GM18520 (cell line): ENCODE measurements at regions not wholly inside any gene's neighbourhood (a gene's known extent, or its start where the extent isn't known, plus 50 kb on each side); places are given as distances from the start of the nearest gene placed in this dataset.

Experiments
- ATAC-seq: cut with Tn5 transposase; IDR thresholded peaks from one replicate; pipeline ENCODE4 v1.9.1; 2021; ENCODE audit not compliant: unreplicated experiment

DNA sequence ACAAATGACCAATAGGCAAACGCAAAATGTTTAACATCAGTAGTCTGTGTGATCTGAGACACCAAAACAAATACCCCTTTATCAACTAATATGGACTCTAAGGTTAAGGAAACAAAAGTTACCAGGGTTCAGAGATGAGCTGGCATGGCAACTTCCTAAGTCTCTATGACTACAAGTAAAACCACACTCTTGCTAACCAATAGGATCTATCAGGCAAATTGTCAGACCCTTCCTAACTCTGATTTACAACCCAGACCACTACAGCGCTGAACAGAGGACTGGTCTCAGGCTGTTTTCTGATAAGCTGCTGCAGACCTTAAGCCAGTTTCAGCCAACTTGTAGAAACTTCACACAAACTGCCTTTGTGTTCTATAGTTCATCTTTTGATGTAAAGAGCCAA is 608.0 kb downstream of the TLL1 start:
- ATAC-seq = no peak

DNA sequence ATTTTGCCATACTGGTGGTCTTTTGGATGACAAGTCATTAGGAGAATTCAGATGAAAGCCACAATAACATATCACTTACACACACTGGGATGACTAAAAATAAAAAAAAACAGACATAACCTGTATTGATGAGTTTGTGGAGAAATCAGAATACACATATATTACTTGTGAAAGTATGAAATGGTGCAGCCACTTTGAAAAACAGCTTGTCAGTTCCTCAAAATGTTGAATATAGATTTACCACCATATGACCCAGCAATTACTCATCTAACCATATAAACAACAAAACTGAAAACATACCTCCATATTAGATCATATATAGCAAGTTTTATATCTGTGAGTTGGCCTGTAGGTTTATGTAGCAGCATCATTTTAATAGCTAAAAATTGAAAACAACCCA is 608.7 kb downstream of the TLL1 start:
- no peak for ATAC-seq

DNA sequence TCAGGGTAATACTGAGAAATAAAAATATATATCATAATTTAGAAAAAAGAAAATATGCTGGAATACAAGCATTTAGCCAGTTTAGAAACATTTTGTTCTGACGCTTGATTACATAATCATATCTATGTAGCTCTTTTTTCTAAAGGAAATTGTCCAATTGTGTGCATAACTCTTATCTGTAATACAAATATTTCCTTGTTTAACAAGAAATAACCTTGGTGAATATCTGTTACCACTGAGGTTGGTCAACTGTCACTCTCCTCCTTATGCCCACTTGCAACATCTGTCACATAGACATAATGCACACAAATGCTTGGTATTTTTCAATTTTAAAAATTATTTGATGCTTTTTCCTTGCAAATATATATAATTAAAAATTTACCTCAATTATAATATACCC is 609.7 kb downstream of the TLL1 start:
- no peak for ATAC-seq

DNA sequence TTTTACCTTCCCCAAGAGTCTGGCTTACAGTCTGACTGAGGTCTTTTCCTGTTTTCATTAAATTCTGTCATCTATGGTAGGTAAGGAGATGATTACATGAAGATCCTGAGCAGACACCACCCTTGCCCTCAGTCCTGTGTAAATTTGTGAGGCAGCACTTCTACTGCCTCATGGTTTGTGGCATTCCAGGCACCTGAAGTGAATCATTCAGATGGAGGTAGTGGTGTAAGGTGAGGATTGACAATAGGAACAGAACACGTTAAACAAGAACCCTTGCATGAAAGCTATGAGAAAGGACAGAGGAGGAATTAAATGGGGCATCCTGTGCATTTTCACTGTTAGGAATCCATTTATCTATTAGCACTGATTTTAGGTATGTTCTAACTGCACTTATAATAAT is 618.6 kb downstream of the TLL1 start:
- no peak for ATAC-seq

- ATAC-seq = no peak
Observed at GRCh38 chr4:166493924-166494345, 620.9 kb downstream of the TLL1 start.

- ATAC-seq = no peak
Observed at GRCh38 chr4:166498546-166498945, 625.5 kb downstream of the TLL1 start.

DNA sequence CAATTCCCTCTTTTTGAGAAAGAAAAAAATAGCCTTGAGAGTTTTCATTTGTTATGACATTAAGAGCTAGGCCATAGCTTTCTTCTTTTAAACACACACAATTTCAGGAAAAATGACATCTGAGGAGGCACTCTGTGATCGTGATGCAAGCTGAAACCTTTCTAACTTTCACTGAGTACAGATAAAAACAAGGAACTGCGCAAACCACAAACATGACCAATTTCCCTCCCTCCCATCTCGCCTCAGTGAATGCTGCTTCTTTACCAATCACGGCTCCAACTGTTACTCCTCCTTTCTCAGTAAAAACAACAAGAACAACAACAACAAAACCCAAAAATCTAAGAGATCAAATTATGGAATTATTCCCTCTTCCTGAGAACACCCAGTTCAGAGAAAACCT is 626.8 kb downstream of the TLL1 start:
- ATAC-seq = no peak

- ATAC-seq = no peak
Observed at GRCh38 chr4:166501941-166502382, 628.9 kb downstream of the TLL1 start.

DNA sequence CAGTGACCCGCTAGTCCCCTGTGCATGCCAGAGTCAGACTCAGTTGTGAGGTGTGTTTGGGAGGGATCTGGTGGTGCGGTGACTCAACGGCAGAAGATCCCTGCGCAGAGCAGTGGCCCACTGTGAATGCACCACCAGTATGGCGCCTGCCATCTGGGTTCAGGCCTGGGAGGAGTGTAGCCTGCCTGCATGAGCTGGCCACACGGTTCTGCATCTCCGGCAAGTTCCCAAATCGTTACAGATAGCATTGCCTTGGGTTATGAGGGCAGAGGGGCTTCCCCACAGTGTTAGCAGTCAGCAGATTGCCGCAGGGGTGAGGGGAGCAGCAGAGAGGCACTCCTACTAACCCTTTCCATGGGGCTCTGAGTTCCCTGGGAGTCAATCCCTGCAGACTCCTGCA is 629.6 kb downstream of the TLL1 start:
- no peak for ATAC-seq

- ATAC-seq = no peak
Observed at GRCh38 chr4:166506051-166506450, 633.0 kb downstream of the TLL1 start.

- no peak for ATAC-seq
Observed at GRCh38 chr4:166512267-166512666, 639.2 kb downstream of the TLL1 start.

GRCh38 chr4:166518315-166518714 is 645.3 kb downstream of the TLL1 start:
- ATAC-seq = no peak

DNA sequence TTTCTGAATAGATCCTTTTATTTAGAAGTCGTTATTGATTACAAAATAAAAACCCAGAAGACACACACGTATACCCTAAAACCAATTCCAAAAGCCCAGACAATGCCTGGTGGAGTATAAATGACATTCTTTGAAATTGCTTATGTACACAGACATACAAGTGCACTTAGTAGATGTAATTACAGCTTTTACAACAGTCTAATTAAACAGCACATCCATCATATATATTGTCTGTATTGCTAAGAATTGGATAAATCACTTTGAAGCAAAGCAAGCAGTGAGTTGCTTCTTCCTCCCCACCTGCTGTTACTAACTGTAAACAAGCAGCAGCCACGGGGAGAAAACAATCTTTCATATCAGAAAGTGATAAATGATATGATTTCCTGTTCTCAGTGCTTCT is 645.7 kb downstream of the TLL1 start:
- no peak for ATAC-seq

- no peak for ATAC-seq
Observed at GRCh38 chr4:166519774-166520173, 646.7 kb downstream of the TLL1 start.

DNA sequence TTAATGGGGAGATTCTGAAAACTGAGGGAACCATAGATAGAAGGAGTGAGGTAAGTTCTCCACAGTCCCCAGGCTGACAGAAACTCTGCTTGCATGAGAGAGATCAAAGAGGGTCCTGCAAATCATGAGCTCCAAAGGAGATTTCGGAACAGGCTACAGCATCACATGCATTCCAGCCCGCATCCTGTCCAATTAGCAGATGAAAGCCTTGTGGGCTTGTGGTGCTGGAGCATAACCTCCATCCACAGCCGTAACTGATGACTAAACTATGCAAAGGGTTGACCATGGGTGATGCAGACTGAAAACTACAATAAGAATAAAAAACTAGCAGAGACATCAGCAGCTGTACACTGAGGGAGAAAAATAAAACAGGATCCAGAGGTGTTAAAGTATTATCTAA is 654.5 kb downstream of the TLL1 start:
- ATAC-seq = no peak

DNA sequence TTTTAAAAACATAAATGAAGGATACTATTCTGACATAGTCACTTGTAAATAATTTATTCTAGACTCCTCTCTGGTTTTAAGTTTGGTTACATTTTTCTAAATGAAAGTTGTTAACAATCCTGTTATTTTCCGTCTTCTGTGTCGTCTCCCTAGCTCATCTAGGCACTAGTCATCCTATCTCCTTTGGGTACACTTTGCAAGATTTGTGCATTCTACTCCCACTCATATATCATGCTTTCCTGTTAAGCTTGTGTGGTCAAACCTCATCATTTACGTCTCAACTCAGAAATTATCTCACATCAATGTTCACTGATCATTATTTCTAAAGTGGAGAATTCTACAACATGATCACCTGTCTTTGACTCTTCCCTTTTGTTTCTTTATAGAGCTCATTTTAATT is 658.7 kb downstream of the TLL1 start:
- ATAC-seq = no peak

- no peak for ATAC-seq
Observed at GRCh38 chr4:166535865-166536264, 662.8 kb downstream of the TLL1 start.

GRCh38 chr4:166538491-166539005 is 665.5 kb downstream of the TLL1 start:
- no peak for ATAC-seq

DNA sequence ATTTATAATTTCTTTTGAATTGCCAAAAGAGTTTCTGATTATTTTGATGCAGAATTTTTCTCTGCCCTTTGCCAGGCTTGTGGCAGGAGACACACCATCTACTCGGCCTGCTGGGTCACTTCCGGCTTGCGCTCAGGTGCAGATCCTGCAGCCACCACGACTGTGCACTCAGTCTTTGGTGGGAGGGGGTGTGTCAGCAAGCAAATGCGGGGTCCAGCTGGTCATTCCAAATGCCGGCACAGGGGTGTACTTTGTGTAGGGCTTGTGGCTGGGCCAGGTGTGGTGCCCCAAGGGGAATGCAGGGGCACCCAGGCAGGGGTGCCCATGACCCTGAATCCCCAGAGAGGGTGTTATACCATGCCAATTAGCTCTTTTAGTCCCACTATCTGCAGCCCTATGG is 673.0 kb downstream of the TLL1 start:
- ATAC-seq = no peak

DNA sequence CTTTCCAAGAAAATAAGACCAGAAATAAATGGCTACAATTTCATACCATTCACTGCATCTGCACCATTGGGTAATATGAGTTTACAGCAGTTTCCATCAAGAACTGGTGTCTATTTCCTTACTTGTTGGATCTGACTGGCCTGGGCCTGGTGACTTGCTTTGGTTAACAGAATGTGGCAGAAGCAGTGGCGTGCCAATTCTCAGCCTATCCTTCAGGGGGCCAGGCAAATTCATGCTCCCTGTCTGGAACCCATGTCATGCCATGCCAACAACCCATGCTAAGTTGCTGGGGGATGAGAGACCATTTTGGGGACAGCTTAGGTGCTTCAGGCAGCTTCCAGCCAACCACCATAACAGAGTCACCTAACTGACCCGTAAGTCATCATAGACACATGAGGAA is 656.7 kb downstream of the SPOCK3 start:
- no peak for ATAC-seq

- ATAC-seq = no peak
Observed at GRCh38 chr4:166585491-166585890, 648.8 kb downstream of the SPOCK3 start.

- peak; percentile 65 for ATAC-seq
Observed at GRCh38 chr4:166594326-166594946, 639.9 kb downstream of the SPOCK3 start.

DNA sequence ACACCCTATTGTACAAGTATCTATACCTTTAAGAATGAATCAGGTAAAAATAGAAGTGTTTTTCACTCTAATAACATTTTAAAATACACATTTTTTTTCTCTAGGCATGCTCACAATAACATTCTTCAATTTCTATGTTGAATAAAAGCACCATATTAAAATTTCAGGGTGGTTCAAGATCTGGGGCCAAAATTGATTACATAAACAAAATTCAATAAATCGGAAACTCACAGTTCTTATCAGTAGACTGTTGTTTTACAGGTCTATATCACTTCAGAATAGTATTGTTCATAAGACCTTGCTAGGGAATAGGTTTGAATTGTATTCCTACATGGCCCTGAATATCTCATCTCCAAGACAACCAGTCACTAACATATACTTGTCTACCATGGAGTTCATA is 634.0 kb downstream of the SPOCK3 start:
- ATAC-seq = no peak
